ENCODE measurements at regions not wholly inside any gene's neighbourhood (a gene's known extent, or its start where the extent isn't known, plus 50 kb on each side); places are given as distances from the start of the nearest gene placed in this dataset.
A peak's percentile ranks its signal among the peaks of the same experiment; 100 is the strongest.
"Not testable (repeated sequence)": the region's sequence is repeated elsewhere in the genome, so short reads cannot be mapped to it uniquely, and the experiment has no call there.

DNA sequence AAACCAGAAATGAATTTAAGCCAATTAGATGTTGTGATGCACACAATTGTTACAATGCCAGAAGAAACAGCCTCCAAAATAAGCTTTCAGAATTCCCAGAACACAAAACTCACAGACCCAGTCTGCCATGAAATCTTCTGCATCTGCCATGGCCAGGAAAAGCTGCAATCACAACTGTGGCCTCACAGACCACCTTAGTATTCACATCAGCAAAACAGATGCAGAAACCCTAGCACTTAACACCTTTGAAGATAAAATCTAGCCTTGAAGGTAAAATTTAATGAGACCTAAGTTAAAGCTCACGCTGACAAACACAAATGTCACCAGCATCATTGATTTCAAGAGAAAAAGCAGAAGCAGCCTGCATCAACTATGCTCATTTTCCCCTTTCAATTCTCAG is 566.8 kb upstream of the TMPRSS15 start:
- FAIRE-seq = no peak

DNA sequence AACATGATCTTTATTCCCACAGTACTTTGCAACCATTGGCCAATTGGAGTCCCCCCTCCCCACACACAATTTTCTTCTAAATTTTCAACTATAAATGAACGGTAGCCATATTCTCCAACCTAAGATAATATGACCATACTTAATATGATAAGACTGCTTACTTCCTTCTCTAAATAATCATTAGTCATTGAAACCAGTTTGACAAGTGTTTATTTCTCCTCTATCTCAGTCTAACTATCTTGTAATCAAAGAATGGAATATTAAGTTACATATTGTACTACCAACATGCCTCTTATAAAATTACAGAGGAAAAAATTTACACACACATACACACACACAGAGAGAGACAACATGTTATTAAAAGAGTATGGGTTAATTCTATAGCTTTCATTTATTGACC is 567.4 kb upstream of the TMPRSS15 start:
- no peak for FAIRE-seq

DNA sequence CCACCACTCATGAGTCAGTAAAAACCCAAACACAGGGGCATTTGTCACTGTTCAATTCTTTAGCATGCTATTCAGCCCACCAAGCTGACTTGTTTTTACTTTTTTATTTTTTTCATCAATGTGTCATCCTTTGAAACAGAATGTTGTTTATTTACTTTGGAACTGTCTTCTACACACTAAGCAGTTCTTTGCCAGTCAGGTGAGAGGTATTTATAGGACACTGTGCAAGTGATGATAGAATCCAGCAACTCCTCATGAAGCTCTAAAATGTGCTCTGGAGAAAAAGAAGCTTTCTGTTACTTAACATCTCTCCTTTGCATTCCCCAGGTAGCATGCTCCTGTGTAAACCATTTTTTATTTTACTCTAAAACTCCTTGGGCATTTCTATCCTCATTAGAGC is 582.0 kb upstream of the TMPRSS15 start:
- no peak for FAIRE-seq

DNA sequence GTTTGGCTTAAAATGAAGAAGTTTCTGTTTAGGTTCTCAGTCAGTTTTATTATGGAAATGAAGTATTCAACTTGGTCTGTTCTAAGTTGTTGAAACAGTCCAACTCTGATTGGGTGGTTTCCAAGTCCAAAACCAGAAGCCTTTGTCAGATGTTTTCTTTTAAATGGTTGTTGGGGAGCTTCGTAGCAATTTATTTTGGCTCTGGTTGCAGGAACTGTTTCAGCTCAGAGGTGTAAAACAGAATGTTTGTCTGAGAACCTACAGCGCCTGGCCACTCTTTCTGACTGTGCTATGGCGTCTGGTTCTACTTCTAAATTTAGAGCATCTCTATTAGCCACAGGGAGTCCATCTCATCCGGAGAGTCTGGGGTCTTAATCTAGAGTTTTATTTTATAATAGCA is 582.6 kb upstream of the TMPRSS15 start:
- no peak for FAIRE-seq

DNA sequence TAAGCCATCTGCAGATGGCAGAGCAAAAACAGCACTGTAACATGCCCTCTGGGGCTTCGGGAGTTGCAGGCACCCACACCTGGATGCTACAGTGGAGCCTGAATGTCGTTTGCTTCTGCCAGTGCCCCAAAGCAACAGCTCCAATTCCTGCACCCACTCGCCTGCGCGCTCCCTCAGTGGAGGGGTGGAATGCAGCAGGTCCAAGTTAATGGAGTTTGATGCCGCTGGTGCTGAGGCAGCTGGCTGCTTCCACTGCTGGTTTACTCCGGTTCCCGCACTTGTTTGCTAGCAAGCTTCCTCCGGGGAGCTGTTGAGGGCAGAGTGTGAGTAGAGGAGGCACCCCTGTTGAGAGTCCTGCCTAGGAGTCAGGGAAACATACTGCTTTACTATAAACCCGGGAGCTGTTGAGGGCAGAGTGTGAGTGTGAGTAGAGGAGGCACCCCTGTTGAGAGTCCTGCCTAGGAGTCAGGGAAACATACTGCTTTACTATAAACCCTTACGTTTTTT is 584.0 kb upstream of the TMPRSS15 start:
- FAIRE-seq = no peak

DNA sequence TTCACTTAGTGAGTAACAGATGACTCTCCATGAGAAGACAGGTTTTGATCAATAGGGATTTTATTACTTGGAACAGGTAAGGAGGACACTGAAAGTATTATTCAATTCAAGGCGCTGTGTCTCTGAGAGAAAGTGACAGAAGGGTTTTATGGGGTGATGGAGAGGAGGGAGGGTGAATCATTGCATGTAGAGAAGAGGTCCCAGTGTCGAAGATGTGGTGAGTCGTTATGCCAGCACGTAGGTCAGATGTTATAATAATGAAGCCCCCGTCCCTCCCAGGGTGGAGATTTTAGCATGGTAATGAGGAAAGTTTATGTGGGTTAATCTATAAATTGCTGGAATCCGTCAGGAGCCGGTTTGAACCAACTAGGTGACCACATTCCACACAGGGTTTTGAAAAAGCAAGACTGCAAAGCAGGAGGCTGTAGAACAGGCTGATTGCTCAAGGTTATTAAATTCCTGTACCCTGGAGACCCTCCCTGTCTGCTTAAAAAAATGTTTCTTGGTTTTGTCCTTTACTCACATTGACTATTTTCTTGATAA is 586.4 kb upstream of the TMPRSS15 start:
- peak; percentile 98 for FAIRE-seq

DNA sequence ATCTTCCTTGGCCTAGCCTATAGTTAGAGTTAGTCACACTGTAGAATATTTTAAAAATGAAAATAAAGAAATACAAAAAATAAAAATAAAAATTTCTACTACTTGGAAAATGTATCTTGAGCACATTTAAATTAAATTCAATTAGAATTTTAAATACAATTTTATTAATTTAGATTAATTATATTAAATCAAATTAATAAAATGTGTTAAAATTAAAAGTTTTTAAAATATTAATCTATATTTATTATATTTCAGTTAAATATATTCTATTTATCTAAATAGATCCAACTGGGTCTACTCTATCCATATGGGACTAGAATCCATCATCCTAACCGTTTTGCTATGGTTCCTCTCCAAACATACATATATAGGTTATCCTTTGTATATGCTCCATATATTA is 588.3 kb upstream of the TMPRSS15 start:
- FAIRE-seq = peak; percentile 92

DNA sequence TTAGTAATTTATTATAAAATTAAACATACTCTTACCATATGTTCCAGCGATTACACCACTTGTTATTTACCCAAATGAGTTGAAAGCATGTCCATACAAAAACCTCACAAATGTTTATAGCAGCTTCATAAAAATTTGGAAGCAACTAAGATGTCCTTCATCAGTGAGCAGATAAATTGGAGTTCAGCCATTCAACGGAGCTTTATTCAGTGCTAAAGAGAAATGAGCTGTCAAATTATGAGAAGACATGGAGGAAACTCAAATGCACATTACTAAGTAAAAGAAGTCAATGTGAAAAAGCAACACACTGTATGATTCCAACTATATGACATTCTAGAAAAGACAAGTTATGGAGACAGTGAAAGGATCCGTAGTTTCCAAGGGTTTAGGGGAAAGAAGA is 606.7 kb upstream of the TMPRSS15 start:
- FAIRE-seq = peak; percentile 6

DNA sequence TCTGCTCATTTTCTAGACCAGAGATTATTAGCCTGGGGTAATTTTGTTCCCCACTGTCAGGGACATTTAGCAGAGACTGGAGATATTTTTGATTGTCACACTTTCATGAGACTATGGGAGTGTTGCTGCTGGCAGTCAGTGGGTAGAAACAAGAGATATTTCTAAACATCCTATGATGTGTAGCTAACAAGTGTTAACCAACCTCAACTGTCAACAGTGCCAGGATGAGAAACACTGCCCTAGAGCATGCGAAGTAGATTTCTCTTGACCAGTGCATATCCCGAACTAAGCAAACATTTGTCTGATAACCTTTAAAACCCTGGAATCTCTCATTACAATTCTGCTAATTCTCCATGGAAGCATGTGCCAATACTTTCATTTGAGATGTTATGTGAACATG is 607.4 kb upstream of the TMPRSS15 start:
- no peak for FAIRE-seq

DNA sequence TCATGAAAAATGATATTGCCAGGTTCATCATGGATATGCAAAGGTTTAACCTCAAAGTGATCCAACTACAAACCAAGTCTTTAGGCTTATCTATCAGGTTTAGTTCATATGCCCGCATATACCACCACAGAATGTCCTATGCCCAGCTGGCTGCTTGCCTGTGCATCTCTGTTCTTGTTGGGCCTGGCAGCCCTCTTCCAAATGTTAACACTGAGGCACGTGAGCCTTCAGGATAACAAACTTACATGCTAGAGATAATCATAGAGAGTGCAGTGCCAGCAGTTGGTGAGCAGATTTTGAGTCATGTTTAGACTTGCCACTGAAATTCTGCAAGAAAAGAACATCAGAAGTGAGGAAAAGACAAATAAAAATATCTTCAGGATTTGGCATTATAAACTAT is 607.9 kb upstream of the TMPRSS15 start:
- FAIRE-seq = no peak

DNA sequence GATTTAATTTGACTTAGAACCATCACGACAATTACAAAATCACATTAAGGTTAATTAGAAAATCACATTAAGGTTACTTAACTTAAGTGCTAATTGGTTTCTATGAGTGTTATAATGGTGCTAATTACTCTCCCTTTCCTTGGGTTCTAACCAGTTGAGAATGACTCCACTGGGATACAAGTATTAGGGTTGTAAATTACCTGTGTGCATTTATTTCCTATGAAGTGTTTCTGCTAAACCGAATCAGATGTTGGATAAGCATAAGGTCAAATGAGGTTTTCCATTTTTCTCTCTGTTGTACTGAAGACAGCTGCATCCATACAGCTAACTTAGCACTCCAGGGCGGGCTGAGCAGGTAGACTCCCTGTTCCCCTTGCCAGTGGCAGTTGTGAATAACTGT is 610.3 kb upstream of the TMPRSS15 start:
- peak; percentile 98 for FAIRE-seq

DNA sequence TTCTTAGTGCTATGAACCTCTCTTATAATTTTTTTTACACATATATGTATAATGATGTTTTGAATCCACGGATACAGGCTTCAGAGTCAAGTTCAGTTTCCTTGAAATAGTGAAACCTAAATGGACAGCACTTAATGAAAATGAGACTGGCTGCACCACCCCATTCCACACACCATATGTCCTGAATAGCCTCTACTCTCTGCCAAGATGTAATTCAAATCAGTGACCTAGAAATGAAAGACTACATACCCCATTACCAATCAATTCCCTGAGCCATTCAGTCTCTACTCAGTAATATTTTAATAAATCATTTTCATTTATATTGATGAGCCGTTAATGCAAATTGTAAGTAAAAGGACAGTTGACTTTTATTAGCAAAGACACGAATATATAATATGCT is 614.9 kb upstream of the TMPRSS15 start:
- no peak for FAIRE-seq

DNA sequence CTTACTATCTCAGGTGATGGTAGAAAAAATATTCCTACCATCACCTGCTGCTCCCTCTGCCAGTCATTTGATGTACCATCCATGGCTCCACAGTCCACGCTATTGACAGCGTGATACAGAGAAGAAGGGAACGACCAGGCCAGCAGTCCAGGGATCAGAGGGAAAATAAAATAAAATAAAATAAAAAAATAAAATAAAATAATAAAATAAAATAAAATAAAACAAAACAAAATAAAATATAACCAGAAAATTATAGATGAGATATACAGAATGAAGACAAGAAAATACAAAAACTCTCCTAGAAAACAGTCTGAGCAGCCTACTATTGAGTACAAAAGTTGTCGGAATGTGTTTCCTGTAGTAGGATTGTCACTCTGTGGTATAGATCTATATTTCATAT is 619.4 kb upstream of the TMPRSS15 start:
- FAIRE-seq = no peak

DNA sequence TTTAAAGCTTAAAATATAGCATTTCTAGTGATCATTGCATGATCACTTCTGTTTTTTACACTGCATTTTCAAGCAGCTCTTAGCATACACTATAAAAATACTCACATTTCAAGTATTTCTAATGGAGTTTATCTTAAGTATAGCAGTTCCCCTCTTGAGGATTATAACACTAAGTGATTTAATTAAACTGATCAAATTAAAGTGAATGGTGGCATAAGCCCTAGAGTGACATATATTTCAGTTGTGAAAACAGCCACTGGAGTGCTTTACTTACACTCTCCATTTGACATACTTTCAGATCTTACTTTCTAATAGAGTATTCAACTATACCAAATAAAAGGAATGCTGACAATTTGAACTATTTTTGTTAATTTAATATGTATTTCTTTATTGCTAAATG is 623.3 kb upstream of the TMPRSS15 start:
- peak; percentile 3 for FAIRE-seq

DNA sequence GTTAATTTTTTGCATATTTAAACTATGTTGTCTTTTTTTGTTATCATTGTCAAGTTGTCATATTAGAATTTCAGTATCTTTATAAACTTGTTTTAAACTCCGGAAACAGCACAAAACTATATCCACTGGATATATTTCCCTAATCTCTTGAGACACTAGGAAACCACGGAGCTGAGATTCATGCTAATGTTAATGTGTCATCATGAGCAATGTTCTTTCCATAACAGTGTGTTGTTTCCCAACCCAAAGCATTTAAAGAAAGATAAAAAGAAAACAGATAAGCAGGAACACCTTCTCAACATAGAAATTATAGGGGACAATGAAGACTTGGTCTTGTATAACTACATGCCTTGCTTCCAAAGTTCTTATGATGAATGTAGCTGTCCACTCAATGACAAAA is 626.2 kb upstream of the TMPRSS15 start:
- peak; percentile 34 for FAIRE-seq

DNA sequence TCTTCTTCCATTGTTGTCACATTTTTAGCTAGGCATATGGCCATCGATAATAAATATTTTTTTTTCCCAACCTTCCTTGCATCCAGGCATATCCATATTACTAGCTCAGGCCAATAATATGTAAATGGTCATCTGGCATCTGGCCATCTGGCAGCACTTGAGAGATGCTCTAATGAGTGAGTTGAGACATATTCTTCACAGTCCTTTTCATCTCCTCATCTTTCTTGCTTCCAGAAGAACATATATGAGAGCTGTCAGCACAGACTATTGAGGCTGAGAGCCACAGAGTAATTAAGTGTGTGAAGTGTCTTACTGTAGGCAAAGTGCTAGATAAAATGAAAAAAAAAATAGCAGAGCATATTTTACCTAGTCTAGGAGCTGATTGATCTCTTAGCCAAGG is 628.4 kb upstream of the TMPRSS15 start:
- peak; percentile 15 for FAIRE-seq

DNA sequence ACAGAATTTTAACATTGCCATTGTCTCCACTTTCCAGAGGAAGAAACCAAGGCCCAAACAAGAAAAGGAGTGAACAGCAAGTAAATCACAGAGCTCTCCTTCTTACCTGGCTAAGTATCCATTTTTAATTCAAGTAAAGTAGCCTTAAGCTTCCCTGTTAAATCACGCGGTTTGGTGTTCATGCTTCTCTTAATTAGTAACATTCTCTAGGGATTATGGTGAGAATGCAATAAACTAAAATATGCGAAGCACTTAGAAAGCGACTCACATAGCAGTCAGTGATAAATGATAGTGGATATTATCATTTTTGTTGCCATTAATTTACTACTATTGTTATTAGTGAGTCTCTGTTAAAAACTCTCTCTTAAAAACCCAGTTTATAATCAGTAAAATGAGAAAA is 630.5 kb upstream of the TMPRSS15 start:
- peak; percentile 99 for FAIRE-seq

DNA sequence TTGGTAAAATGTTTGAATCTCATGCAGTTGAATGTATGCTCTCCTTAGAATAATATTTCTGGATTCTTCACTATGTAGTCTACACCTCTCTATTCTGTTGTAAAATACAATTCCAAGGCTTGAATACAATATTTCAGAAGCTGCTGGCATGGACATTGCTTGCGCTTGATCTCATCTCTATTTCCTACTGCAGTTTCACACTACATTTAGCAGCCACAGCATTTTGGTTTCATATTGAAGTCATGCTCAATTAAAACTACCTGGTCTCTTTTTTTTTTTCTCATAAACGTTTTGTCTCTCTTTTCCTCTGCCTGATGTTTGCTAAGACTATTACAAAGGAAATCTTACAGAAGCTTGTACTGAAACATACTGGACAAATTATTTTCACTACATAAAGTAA is 631.0 kb upstream of the TMPRSS15 start:
- no peak for FAIRE-seq

DNA sequence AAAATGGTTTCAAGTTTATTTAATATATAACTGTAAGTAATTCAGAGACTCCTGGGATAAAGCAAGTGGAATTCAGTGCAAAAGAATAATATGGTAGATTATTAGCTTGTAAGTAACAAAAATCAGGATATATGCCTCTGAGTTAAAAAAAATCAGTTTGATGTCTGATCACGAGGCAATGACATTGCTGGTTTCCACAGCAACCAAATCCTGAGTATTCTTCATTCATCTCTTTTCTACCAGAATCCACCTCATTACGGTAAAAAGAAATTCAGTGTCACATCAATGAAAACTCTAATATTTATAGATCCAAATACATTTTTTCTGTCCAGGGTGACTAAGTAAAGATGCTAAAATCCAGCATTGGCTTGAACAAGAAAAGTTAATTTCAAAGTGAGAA is 642.3 kb upstream of the TMPRSS15 start:
- peak; percentile 73 for FAIRE-seq

DNA sequence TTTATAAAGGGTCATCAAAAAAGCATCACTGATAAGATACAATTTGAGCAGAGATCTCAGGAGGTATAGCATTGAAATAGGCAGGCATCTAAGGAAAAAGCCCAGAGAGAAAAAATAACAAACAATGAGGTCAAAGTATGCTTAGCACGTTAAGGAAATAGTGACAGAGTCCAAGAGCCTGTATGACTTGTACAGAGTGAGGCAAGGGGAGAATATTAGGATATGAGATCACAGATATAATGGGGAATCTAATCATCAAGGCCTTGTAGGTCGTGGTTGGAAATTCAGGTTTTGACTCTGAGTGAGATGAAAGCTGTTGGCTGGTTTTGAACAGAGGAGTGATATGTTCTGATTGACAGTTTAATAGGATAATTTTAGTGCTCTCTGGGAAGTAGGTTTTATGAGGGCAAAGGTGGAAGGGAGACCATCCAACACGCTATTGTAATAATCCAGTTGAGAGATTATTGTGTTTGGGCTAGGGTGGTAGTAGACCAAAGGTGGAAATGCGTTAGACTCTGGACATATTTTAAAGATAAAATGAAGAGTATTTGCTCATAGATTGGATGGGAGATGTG is 644.6 kb upstream of the TMPRSS15 start:
- FAIRE-seq = peak; percentile 98

DNA sequence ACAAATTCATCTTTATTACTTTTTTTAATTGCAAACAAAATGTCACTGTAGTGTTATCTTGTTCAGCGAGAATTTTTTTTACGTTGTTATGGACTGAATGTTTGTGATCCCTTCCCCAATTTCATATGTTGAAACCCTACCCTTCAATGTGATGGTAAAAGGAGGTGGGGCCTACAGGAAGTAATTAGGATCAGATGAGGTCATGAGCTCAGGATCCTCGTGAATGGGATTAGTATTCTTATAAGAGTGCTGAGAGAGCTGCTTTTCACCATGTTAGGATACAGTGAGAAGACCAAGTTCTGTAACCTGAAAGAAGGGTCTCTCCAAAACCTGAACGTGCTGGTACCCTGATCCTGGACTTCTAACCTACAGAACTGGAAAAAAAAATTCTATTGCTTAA is 646.0 kb upstream of the TMPRSS15 start:
- FAIRE-seq = peak; percentile 97

DNA sequence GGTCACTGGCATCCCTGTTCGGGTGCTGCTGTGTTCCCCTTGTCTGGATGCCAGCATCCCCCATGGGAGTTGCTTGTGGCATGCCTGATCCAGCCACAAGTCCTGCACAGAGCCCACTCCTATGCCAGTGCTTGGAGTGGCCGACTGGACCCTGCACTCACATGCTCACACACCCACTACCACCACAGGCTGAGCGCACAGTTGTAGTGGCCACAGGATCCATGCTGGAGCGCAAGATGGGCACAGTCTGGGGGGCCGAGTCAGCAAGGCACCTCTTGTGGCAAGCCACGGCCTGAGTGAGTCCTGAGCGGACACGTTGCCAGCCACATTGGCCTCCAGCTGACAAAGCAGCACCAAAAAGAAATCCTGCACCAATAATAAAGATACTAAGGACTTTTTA is 661.6 kb upstream of the TMPRSS15 start:
- no peak for FAIRE-seq

DNA sequence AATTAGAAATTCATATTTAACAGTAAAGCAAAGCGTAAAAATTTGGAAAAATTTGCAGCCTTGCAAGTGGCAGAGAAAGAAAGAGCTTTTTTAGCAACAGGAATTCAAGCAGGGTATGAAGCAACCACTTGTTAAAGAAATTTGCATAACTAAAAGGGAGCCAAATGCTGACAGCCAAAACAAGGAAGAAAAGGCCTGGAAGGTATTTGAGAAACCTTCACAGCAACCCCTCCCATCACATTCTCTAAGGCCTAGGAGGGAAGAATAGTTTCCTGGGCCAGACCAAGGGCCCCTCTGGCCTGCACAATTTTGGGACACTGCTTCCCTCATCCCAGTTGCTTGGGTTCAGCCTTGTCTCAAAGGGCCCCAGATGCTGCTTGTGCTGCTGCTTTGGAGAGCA is 672.4 kb upstream of the TMPRSS15 start:
- no peak for FAIRE-seq

DNA sequence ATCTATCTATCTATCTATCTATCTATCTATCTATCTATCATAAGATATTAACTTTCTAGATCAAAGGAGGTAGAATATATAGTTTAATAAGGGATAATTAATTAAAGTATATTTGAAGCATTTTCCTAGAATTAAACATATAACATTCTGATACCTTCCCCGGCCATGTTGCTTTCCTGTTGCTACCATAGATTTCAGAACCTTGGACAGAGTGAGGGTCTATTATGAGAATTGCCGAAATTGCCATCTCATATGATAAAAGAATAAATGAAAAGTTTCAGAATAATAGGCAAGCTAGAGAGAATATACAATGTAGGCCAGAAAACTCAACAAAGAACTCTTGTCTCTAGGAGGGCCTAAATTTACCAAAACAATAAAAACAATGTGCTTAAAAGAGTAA is 706.1 kb upstream of the TMPRSS15 start:
- FAIRE-seq = no peak

DNA sequence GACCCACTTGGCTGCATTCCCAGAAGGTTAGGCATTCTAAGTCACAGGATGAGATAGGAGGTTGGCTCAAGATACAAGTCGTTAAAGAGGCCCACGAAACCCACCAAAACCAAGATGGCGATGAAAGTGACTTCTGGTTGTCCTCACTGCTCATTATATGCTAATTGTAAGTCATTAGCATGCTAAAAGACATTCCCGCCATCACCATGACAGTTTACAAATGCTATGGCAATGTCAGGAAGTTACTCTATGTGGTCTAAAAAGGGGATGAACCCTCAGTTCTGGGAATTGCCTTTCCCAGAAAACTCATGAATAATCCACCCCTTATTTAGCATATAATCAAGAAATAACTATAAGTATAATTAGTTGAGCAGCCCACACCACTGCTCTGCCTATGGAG is 715.7 kb upstream of the TMPRSS15 start:
- not testable (repeated sequence) for FAIRE-seq
